NCI-H2081 (cell line): ENCODE measurements at regions not wholly inside any gene's neighbourhood (a gene's known extent, or its start where the extent isn't known, plus 50 kb on each side); places are given as distances from the start of the nearest gene placed in this dataset.

Source experiments
- DNase-seq, 2 experiments: peaks; one replicate each; lab custom pipeline; 2025; lab: John Stamatoyannopoulos, UW

GRCh38 chr3:99542767-99543518 lies 95.5 kb upstream of the COL8A1 start:
- DNase-seq: no peak

DNA sequence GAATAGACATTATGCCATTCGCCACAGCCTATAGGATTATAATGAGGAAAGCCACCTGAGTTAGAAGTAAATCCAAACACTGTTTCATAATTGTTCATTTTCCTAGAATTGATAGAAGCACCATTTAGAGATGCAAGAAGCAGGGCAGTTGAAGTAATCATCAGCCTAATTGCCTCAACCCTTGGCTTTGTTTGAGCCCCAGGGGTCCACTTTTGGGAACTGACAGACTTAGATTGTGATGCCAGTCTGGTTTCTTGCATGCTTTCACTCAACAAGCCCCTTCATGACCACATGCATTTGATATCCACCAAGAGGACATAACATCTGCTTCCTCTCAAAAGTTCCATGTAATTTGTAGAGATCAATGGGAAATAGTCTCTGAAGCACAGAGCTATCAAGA lies 97.2 kb upstream of the COL8A1 start:
- no peak for DNase-seq

DNA sequence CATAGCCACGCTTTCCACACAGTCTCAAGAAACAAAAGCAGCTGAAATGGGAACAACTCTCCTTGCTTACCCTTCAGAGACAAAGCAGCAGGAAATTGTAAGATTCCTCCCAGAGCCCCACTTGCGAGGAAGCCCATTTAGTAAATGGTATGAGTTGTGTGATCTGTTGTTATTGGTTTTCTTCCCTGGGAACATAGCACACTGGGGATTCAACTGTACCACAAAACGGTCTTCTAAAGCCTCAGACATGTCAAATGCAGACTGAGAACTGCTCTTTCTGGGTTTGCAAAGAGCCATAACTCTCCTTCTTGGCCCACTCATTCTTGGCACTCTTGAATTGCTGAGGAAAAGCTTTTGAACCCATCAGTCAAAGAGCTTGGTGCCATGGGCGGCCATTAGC lies 101.0 kb upstream of the COL8A1 start:
- DNase-seq: no peak

- DNase-seq: no peak
These were observed 101.7 kb upstream of the COL8A1 start for GRCh38 chr3:99536555-99537314.

GRCh38 chr3:99534951-99535704 lies 103.3 kb upstream of the COL8A1 start:
- no peak for DNase-seq

DNA sequence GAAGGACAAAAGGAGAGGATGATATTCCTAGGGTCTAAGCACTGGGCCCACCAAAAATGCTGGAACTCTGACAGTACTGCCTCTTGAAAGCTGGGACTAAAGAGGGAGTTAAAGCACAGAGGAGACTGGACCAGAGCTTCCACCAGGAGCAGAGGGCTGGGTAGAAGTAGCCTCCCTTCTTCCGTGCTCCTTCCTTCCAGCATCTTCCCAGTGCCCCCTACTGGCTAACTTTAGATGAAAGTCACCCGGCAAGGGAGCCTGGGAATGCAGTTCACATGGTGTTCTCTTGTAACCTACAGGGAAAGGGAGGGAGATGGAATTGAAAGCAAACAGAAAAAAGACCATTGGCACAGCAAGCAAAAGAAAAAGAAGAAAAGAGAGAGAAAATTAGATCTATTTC lies 106.1 kb upstream of the COL8A1 start:
- DNase-seq: peak; percentile 5 to 7

GRCh38 chr3:99529265-99529664 lies 109.1 kb upstream of the COL8A1 start:
- DNase-seq: no peak

DNA sequence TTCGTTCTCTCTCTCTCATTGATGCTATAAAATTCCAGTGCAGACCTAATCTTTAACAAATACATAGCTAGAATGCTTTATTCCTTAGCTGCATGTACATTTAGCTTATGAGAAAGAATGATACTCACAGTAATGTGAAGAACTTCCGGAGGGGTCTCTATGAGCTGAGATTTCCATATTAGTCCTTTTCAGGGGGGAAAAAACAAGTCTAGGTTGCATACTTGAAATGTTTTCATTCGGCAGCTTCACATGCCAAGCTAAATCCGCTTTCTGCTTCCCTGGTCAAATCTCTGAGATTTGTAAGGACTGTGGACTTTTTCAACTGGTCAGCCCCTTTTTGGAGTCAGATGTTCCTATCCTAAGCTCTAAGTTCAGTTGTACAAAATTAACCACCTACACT lies 111.5 kb upstream of the COL8A1 start:
- DNase-seq: no peak

DNA sequence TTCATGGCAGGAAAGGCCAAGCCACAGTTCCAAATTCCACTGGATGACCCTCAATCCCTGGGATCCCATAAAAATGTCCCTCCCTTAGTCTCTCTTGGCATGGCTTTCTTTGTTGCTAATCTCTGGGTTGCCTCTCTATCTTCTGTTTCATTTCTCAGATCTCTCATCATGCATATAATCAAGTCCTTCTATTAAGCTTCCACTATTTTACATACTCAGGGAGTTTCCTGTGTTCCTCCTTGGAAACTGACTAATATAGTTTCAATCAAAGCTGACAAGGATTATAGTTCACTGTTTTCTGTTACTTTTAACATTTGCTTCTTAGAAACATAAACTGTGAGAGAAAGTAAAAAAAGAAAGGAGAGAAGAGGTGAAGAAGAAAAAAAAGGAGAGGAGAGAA lies 113.8 kb upstream of the COL8A1 start:
- DNase-seq: no peak

DNA sequence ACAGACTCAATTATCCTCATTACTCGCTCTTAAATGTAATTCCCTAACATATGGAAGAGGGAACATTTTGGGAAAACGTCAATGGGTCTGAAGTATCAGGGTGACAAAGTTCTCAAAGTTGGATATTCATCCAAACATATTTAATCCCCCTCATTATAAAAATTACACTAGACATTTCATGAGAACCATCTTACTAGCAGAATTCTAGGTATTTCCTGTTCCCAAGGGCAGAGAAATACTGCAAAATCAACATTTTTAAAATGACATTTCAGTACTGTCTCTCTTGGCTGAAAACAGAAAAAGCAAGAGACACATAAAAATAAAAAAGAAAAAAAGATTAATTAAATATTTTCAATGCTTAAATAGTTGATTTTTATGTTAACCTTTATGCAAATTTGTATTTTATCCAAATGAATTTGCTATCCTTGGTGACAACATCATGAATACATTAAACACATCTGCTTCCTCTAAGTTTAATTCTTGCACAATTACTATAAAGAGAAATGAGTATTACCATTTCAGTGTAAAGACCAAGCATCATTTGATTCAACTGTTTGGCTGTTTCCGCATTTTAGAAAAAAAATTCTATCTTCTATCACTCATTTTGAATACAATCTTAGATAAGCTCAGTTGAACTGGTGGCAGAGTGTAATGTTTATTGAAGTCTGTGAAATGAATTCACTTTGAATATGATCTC lies 114.8 kb upstream of the COL8A1 start:
- no peak for DNase-seq

DNA sequence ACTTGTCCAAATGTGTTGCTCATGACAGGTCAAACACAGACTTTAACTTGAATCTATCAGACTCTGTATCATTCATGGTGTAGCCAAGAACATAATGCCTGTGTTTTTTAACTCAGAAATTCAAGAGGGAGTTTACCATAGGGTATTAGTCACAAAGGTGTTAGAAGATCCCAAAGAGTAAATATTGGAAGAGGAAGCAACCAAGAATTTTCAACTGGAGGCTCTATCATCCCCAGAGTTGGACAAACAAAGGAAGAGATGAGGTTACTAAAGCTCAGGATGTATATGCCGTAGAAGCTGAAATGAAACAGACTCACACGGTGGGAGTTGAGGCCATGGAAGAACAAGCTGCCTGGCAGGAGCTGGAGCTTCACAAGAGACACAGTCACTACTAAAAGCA lies 116.2 kb upstream of the COL8A1 start:
- DNase-seq: no peak

DNA sequence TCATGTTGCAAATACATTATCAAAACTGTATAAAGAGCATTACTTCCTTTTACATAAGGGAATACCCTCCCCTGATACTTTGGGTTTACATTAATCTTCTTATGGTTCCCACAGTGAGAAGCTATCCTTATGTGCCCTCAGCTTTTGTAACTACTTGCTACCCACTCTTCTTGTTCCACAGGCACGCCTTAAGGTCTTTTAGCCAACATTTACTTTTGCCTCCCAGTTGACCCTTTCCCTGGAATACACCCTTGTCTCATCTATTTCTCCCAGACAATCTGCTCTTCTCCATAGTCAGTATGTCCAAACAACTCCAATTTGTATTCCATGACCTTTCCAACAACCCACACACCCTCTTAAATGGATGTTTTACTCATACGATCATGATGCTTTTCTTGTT lies 116.8 kb upstream of the COL8A1 start:
- DNase-seq: no peak

DNA sequence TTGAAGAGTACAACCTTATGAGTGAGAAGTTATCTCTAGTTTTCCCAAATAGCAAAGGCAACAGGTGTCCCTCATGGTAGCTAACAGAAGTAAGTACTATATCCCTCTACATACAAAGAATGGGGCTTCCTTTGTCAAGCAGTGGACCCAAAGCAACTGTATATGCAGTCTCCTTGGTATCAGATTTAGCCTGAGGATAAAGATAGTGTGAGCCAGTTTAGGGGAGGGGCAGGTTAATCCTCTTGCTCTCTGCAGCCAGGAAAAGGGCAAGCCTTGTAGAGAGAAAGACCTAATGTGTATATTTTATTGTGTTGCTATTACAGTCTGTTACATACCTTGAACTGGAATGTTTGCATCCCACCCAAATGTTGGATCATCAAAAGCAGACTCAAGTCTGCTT lies 117.9 kb upstream of the COL8A1 start:
- no peak for DNase-seq

GRCh38 chr3:99516936-99517335 lies 121.5 kb upstream of the COL8A1 start:
- no peak for DNase-seq

DNA sequence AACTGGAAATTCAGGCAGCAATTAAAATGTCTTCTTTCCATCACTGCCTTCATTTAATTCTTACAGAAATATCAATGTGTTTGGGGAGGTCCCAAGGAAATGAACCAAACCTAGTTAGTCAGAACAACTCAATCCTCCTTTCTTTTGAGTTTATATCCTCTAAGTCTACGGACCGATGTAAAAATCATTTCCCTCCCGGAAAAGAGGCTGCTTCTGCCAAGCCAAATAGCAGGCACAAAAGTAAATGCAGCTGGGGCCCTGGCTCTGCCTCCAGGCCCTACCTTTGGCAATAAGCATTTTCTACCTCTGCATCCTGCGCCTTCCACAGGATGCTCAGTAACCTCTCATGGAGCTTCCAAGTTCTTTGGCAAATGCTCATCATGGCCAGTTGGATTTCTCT lies 122.5 kb upstream of the COL8A1 start:
- no peak for DNase-seq

DNA sequence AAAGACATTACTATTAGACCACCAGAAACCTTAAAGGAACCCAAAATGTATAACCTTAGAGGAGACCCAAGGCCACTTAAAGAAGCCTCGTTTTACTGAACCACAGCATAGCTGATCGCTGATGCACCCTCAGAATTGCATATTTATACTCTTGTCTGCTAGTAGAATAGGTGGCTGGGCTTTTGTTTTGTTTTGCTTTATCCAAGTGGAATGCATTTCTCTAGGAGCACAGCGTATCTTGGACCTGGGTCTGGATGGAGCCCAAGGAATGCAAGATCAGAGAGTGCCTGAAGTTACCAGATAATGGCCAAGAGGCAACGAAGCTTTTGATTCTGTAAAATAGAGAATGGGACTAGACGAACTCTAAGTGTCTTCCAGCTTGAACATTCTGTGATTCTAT lies 129.2 kb upstream of the COL8A1 start:
- no peak for DNase-seq

DNA sequence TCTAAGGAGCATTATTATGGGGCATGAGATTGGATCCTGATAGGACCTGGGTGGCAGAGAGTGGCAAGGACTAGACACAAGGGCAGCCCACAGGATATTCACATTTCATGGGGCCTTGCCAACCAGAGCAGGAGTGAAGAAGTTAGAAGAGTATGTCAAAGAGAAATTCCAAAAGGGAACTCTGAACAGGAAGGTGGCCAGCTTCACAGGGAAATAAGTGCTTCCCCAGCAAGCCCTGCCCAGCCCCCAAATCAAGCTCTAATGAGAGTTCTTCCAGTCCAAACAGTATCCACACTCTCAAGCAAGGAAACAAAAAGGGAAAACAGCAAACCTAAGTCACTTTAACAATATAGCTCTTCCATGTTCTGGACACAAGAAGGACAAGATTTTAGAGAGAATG lies 130.2 kb upstream of the COL8A1 start:
- DNase-seq: no peak

DNA sequence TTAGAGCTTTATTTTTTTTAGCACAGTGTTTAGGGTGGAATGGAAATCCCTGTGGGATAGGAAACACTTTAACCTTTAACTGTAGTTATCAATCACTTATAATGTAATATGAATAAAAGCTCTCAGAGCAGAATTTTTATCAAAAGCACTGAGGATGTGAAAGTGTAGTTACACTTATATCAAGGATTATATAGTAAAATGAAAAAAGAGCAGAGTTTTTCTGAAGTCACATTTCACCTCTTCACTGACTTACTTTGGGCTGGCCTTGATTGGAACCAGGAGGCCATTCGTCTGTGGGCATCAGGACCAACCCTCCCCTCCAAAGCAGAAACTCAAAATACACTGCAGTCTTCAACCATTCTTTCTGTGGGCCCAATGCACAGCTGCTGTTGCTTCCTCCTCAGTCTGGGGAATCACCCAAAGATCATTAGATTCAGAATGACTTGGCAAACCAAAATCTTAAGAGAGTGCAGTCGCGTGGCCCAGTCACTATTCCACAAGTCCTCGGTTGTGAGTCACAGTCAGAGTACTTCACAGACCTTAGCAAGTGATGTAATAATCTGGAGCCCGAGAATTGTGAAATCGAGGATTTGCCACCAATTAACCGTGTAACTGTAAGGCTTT lies 132.6 kb upstream of the COL8A1 start:
- no peak for DNase-seq

DNA sequence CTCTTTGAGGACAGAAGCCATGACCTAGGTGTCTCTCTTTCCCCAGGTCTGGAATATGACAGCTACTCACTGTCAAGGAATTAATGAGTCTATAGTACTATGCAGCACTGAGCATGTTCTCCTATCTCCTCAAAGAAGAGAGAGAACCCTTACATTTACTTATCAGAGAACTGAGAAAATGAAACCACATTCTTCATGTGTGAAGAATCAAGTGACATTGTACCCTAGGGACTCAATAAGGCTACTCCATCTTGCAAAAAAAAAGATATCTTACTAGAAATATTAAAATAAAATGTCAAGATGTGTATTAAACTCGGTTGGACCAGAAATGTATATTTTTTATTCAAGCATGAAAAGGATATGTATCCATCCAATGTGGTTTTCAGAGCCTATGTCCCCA lies 133.2 kb upstream of the COL8A1 start:
- no peak for DNase-seq

- DNase-seq: no peak
These were observed 134.1 kb upstream of the COL8A1 start for GRCh38 chr3:99504258-99504657.

GRCh38 chr3:99503350-99503749 lies 135.0 kb upstream of the COL8A1 start:
- no peak for DNase-seq

GRCh38 chr3:99502871-99503270 lies 135.5 kb upstream of the COL8A1 start:
- DNase-seq: no peak
